ENCODE measurements at regions not wholly inside any gene's neighbourhood (a gene's known extent, or its start where the extent isn't known, plus 50 kb on each side); places are given as distances from the start of the nearest gene placed in this dataset.

DNA sequence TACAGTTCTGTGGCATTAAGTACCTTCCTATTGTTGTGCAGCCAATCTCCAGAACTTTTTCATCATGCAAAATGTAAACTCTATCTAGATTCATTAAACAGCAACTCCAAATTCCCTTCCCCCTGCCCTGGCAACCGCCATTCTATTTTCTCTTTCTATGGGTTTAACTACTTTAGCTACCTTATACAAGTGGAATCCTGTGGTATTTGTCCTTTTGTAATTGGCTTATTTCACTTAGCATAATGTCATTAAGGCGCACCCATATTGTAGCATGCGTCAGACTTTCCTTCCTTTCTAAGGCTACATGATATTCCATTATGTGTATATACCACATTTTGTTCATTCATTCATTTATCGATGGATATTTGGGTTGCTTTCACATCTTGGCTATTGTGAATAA is 142.4 kb downstream of the CAAP1 start (continued):
- TF ChIP-seq POLR2AphosphoS5 (IDR thresholded peaks at IDR 0.05; ENCODE audit: low read depth, low read length), result no peak
